ENCODE measurements at regions not wholly inside any gene's neighbourhood (a gene's known extent, or its start where the extent isn't known, plus 50 kb on each side); places are given as distances from the start of the nearest gene placed in this dataset.

DNA sequence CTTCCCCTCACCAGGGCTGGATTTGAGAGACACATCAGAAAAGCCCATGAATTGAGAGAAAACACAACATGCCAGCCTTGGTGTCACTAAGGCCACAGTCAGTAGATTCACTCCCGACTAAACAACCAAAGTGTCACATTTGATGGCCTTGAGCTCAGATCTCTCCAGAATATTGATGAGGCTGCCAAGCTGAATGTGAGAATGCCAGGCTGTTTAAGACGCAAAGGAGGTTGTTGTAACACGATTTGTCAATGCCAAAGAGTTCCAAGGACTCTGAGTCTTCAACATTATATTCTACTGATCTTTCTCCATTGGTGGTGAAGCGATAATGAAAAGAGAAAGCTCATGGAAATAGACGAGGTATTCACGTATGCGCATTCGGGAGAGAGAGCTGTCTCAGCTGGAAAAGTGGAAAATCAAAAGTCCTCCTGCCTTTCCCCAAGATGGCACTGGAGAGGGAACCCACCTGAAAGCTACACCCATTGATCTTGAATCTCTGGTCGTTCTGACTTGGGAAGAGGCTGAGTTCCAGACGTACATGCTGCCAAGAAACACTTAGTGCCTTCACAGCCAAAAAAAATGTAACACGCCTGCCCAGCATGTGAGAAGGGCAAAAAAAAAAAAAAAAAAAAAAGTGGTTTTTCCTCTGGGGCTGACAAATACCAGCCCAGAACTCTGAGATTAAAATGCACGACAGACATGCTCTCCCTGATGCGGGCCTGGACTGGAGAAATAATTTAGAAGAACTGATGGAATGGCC lies 1159.6 kb downstream of the VRK1 start:
- TF ChIP-seq POLR2A (IDR thresholded peaks at IDR 0.05), result no peak
- no peak for TF ChIP-seq EP300 (IDR thresholded peaks at IDR 0.05)
- TF ChIP-seq POLR2AphosphoS5 (IDR thresholded peaks at IDR 0.05), result no peak

Data from suprapubic skin (tissue), 4 donors.